Panc1 (cell line): ENCODE measurements at regions not wholly inside any gene's neighbourhood (a gene's known extent, or its start where the extent isn't known, plus 50 kb on each side); places are given as distances from the start of the nearest gene placed in this dataset.

ENCODE experiments used
- CTCF ChIP-seq: fragments of 450-650 bp; IDR thresholded peaks from 2 replicates; pipeline ENCODE4 v1.5.1; 2017; ENCODE audit warnings: mild to moderate bottlenecking
- POLR2AphosphoS5 ChIP-seq: IDR thresholded peaks from 2 replicates; pipeline ENCODE4 v1.6.1; 2012; ENCODE audit warnings: mild to moderate bottlenecking, low read depth, low read length, moderate library complexity
- TF ChIP-seq, protein P1 (sequence below), 2 experiments: IDR thresholded peaks; 2 replicates each; pipeline ENCODE4 v1.6.1; 2011 to 2012; ENCODE audit warnings: low read depth in 2 of 2, control low read depth in 1 of 2, low read length in 1 of 2, mild to moderate bottlenecking in 1 of 2, moderate library complexity in 1 of 2; ENCODE audit not compliant: insufficient read depth in 1 of 2

DNA sequence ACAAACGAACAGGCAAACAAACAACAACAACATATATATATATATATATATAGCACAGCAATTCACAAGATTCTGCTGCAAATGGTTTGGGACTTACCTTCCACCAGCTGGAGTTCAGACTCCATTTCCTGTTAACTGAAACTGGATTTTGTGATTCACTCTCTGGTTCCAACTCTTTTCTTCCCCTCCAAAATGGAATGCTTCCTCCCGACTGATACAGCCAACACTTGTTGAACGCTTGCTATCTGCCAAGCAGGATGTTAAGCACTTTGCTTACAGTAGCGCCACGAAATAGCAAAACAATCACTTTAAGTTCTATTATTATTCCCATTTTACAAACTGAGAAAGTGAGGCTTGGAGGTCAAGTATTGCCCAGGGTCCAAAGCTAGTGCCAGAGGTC, 116.0 kb upstream of the TMEM132C start:
- TF ChIP-seq CTCF (no peak), POLR2AphosphoS5 (no peak)
- TF ChIP-seq, protein P1, sequence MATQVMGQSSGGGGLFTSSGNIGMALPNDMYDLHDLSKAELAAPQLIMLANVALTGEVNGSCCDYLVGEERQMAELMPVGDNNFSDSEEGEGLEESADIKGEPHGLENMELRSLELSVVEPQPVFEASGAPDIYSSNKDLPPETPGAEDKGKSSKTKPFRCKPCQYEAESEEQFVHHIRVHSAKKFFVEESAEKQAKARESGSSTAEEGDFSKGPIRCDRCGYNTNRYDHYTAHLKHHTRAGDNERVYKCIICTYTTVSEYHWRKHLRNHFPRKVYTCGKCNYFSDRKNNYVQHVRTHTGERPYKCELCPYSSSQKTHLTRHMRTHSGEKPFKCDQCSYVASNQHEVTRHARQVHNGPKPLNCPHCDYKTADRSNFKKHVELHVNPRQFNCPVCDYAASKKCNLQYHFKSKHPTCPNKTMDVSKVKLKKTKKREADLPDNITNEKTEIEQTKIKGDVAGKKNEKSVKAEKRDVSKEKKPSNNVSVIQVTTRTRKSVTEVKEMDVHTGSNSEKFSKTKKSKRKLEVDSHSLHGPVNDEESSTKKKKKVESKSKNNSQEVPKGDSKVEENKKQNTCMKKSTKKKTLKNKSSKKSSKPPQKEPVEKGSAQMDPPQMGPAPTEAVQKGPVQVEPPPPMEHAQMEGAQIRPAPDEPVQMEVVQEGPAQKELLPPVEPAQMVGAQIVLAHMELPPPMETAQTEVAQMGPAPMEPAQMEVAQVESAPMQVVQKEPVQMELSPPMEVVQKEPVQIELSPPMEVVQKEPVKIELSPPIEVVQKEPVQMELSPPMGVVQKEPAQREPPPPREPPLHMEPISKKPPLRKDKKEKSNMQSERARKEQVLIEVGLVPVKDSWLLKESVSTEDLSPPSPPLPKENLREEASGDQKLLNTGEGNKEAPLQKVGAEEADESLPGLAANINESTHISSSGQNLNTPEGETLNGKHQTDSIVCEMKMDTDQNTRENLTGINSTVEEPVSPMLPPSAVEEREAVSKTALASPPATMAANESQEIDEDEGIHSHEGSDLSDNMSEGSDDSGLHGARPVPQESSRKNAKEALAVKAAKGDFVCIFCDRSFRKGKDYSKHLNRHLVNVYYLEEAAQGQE (IDR thresholded peaks at IDR 0.05; ENCODE audit: insufficient read depth in 1 of 2, low read depth in 2 of 2, low read length in 1 of 2): no peak
